HG03139 (cell line): ENCODE measurements at regions not wholly inside any gene's neighbourhood (a gene's known extent, or its start where the extent isn't known, plus 50 kb on each side); places are given as distances from the start of the nearest gene placed in this dataset.

Experiments
- ATAC-seq: cut with Tn5 transposase; IDR thresholded peaks from one replicate; pipeline ENCODE4 v1.9.1; 2021; ENCODE audit not compliant: unreplicated experiment

GRCh38 chr14:21723431-21724045, 49.9 kb upstream of the OR4E1 start:
- no peak for ATAC-seq
